22Rv1 (cell line): ENCODE measurements at regions not wholly inside any gene's neighbourhood (a gene's known extent, or its start where the extent isn't known, plus 50 kb on each side); places are given as distances from the start of the nearest gene placed in this dataset.
A peak's percentile ranks its signal among the peaks of the same experiment; 100 is the strongest.

Experiments
- H3K27ac ChIP-seq: fragments of 450-650 bp; 2 replicates; pipeline ENCODE4 v1.5.1; 2017
- ZFX ChIP-seq: fragments of 450-650 bp; IDR thresholded peaks from 2 replicates; pipeline ENCODE4 v1.6.1; 2017; ENCODE audit warnings: antibody characterized with exemption, borderline replicate concordance
- TF ChIP-seq, protein P1 (sequence below): fragments of 450-650 bp; IDR thresholded peaks from 2 replicates; pipeline ENCODE4 v1.5.1; 2017; ENCODE audit warnings: mild to moderate bottlenecking

DNA sequence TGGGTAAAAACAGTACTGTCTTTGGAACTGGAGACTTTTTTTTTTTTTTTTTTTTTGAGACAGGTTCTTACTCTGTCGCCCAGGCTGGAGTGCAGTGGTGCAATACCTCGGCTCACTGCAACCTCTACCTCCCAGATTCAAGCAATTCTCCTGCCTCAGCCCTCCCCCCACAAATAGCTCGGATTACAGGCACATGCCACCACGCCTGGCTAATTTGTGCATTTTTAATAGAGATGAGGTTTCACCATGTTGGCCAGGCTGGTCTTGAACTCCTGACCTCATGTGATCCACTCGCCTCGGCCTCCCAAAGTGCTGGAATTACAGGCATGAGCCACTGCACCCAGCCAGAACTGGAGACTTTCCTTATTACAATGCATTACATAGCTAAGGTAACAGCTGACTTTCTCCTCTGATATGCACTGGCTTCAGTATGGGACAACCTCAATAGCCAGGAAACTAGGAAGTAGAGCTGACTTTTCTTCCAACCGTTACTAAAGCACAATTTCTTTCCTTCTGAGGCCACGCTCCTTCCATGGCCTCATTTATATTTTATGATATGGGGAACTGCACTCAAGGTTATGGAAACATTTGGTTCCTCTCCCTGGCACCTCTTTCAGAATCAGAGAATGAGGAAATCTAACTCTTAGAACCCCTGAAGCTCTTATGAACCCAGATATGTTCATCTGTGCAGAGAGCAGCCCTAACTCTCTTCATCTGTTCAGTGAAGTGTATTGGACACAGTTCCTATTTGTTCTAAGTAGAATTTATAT lies 53.5 kb upstream of the FAM9B start:
- TF ChIP-seq, protein P1, sequence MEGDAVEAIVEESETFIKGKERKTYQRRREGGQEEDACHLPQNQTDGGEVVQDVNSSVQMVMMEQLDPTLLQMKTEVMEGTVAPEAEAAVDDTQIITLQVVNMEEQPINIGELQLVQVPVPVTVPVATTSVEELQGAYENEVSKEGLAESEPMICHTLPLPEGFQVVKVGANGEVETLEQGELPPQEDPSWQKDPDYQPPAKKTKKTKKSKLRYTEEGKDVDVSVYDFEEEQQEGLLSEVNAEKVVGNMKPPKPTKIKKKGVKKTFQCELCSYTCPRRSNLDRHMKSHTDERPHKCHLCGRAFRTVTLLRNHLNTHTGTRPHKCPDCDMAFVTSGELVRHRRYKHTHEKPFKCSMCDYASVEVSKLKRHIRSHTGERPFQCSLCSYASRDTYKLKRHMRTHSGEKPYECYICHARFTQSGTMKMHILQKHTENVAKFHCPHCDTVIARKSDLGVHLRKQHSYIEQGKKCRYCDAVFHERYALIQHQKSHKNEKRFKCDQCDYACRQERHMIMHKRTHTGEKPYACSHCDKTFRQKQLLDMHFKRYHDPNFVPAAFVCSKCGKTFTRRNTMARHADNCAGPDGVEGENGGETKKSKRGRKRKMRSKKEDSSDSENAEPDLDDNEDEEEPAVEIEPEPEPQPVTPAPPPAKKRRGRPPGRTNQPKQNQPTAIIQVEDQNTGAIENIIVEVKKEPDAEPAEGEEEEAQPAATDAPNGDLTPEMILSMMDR, result no peak
- TF ChIP-seq ZFX, result no peak
- no peak overlapping the region for H3K27ac ChIP-seq

GRCh38 chrX:9088896-9089295 lies 55.0 kb upstream of the FAM9B start:
- no peak overlapping the region for H3K27ac ChIP-seq
- TF ChIP-seq, protein P1, result no peak
- TF ChIP-seq ZFX, result no peak

DNA sequence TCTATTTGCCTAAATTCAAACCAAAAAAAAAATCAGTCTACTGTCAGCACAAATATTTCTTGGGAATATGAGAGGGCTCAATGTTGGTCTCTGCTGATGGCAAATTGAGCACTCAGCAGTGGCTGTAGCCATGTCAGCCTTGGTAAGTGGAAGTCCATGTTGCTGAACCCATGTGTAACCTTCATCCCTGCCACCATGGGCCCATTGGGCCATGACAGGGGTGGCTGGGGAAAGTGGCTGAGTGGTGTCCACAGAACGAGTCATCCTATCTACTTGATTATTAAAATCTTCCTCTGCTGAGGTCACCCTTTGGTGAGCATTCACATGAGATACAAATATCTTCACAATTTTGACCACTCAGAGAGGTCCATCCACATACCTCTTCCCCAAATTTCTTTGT lies 56.8 kb upstream of the FAM9B start:
- TF ChIP-seq ZFX, result no peak
- TF ChIP-seq, protein P1, result no peak
- H3K27ac ChIP-seq, result no peak overlapping the region

DNA sequence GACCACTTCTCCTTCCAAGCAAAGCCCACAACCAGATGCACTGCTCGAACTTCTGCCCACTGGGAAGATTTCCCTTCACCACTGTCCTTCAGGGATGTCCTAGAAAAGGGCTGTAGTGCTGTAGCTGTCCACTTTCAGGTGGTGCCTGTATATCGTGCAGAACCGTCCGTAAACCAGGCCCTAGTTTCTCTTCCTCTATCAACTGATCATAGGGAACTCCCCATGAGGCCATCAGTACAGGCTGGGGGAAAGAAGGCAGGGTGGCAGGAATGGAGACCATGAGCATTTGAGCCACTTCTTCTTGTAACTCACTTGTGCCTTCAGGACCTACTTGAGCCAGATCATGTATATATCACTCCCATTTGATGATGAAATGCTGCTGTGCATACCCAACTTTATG lies 57.3 kb upstream of the FAM9B start:
- no peak overlapping the region for H3K27ac ChIP-seq
- TF ChIP-seq ZFX, result no peak
- TF ChIP-seq, protein P1, result no peak

DNA sequence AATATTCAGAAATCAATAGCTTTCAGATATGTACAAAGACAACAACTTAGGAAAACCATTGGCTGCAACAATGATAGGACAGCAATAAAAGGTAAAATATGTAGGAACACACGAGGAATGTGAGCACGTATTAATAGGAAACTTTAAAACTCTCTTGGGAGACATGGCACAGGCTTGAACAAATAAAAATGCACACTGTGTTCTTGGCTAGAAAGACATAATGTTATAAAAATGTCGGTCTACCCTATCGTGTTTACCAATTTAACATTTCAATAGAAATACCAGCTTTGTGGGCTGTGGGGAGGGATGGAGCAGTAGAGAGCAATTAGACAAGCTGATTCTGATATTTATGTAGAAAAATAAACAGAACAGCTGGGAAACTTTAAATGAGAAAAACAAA lies 69.0 kb upstream of the FAM9B start:
- peak overlapping the region; percentile 58 for H3K27ac ChIP-seq
- TF ChIP-seq, protein P1, result no peak
- no peak for TF ChIP-seq ZFX

- no peak for TF ChIP-seq ZFX
- TF ChIP-seq, protein P1, result no peak
Observed at GRCh38 chrX:9108054-9108453, 74.1 kb upstream of the FAM9B start.

DNA sequence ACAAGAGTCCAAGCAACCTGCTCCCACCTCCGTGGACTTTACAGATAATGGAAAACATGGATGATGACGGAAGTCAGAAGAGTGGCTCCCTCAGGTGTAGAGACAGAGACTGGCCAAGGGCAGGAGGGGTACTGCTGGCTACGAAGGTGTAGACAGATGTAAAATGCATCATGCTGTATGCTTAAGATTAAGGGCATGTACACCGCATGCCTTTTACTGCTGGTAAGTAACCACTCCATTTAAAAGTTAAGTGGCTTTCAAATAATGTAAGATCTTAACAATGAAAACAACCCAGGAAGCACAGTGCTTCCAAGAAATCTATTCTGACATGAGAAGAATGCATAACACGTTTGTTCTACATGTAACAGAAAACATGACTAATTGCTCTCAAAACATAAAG lies 76.9 kb upstream of the FAM9B start:
- TF ChIP-seq, protein P1, result no peak
- no peak for TF ChIP-seq ZFX
- no peak overlapping the region for H3K27ac ChIP-seq

More at GRCh38 chrX:9108054-9108453, 74.1 kb upstream of the FAM9B start:
- H3K27ac ChIP-seq, result no peak overlapping the region
